Limb (tissue), 2 donors: ENCODE measurements at regions not wholly inside any gene's neighbourhood (a gene's known extent, or its start where the extent isn't known, plus 50 kb on each side); places are given as distances from the start of the nearest gene placed in this dataset.
"Not testable (repeated sequence)": the region's sequence is repeated elsewhere in the genome, so short reads cannot be mapped to it uniquely, and the experiment has no call there.

Source experiments
- DNase-seq, 2 donors: peaks; one replicate each; pipeline ENCODE4 v3.0.0-alpha.2; 2016; ENCODE audit errors: extremely low spot score in 2 of 2

- DNase-seq: no peak
These were observed 65.6 kb upstream of the EDEM3 start for GRCh38 chr1:184820218-184820750.

GRCh38 chr1:184818646-184819045 lies 64.0 kb upstream of the EDEM3 start:
- DNase-seq: no peak

- not testable (repeated sequence) for DNase-seq
These were observed 62.3 kb upstream of the EDEM3 start for GRCh38 chr1:184817003-184817402.

- no peak for DNase-seq
These were observed 59.0 kb upstream of the EDEM3 start for GRCh38 chr1:184813528-184814089.

GRCh38 chr1:184811439-184812111 lies 56.9 kb upstream of the EDEM3 start:
- no peak for DNase-seq

GRCh38 chr1:184810735-184811343 lies 56.2 kb upstream of the EDEM3 start:
- no peak for DNase-seq

- DNase-seq: no peak
These were observed 51.7 kb upstream of the EDEM3 start for GRCh38 chr1:184806296-184806721.

- peak; percentile 93 for DNase-seq
These were observed 51.1 kb upstream of the EDEM3 start for GRCh38 chr1:184805667-184806295.
